ENCODE measurements at regions not wholly inside any gene's neighbourhood (a gene's known extent, or its start where the extent isn't known, plus 50 kb on each side); places are given as distances from the start of the nearest gene placed in this dataset.

DNA sequence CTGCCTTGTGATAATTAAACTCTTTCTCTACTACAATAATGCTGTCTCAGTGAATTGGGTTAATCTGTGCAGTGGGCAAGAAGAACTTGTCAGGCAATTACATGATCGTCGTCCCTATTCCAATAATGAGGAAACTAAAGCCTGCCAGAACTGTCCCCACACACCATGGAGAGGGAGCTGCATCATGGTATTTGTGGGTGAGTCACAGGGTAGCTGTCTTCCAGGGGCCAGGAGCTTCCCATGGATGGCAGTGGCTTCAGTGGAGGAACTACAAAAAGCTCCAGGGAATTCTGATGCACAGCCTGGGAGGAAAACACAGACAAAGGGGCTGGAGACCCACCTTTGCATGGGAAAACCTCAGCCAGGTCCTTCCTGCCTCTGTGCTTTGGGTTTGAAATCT, 83.3 kb upstream of the C16orf82 start:
- H3K36me3 ChIP-seq (ENCODE audit: insufficient read depth, low read length, poor library complexity, severe bottlenecking), result no peaks in the 10 kb centered on the region
- CTCF ChIA-PET, result no interaction called here
- POLR2A ChIA-PET (ENCODE audit: low non-redundant PET), result no interaction called here
- no peaks in the 10 kb centered on the region for H3K9me3 ChIP-seq (ENCODE audit: low read depth, low read length, poor library complexity, severe bottlenecking)
- BruUV-seq (replicated peaks), result no TSS peak
- DNase-seq (ENCODE audit: low spot score), result no peak
- no peak overlapping the region for H3K27ac ChIP-seq (ENCODE audit: low read depth, low read length, poor library complexity, severe bottlenecking)
- no peak overlapping the region for H3K4me3 ChIP-seq (ENCODE audit: low read depth, low read length, poor library complexity, severe bottlenecking)
- no peaks in the 10 kb centered on the region for H3K4me1 ChIP-seq (ENCODE audit: insufficient read depth, low read length, poor library complexity, severe bottlenecking)
- no peak for TF ChIP-seq EZH2 (IDR thresholded peaks at IDR 0.05; ENCODE audit: borderline replicate concordance, low read depth, low read length, poor library complexity, severe bottlenecking)
- TF ChIP-seq, protein P1, sequence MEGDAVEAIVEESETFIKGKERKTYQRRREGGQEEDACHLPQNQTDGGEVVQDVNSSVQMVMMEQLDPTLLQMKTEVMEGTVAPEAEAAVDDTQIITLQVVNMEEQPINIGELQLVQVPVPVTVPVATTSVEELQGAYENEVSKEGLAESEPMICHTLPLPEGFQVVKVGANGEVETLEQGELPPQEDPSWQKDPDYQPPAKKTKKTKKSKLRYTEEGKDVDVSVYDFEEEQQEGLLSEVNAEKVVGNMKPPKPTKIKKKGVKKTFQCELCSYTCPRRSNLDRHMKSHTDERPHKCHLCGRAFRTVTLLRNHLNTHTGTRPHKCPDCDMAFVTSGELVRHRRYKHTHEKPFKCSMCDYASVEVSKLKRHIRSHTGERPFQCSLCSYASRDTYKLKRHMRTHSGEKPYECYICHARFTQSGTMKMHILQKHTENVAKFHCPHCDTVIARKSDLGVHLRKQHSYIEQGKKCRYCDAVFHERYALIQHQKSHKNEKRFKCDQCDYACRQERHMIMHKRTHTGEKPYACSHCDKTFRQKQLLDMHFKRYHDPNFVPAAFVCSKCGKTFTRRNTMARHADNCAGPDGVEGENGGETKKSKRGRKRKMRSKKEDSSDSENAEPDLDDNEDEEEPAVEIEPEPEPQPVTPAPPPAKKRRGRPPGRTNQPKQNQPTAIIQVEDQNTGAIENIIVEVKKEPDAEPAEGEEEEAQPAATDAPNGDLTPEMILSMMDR (conservative IDR thresholded peaks at IDR 0.05; ENCODE audit: low read depth, low read length), result no peak
- intact Hi-C loops (cut with micrococcal nuclease; ENCODE audit: unreplicated experiment), result no loop called here
- H3K27me3 ChIP-seq (replicated peaks; ENCODE audit: insufficient read depth, low read depth, low read length, poor library complexity), result no peaks in the 10 kb centered on the region

DNA sequence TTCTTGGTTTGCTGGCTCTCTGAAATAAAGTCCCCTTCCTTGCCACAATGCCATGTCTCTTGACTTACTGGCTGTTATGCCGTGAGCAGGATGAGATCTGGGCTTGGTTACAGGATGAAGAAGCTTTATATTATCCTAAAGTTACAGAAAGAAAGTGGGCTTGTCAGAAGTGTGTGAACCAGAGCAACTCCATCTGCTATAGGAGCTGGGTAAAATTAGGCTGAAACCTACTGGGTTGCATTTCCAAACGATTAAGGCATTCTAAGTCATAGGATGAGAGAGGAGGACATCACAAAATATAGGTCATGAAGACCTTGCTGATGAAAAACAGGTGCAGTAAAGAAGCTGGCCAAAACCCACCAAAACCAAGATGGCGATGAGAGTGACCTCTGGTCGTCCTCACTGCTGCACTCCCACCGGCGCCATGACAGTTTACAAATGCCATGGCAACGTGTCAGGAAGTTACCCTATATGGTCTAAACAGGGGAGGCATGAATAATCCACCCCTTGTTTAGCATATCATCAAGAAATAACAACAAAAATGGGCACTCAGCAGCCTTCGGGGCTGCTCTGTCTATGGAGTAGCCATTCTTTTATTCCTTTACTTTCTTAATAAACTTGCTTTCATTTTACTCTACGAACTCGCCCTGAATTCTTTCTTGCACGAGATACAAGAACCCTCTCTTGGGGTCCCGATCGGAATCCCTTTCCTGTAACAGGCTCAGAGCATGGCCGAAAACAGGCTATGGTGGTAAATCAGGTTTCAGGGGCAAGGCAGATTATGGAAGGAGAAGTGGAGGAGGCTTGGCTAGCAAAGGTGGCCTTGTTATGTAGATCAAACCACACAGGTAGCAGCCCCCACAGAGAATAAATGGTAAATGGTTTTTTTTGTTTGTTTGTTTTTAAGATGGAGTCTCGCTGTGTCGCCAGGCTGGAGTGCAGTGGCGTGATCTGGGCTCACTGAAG, 81.3 kb upstream of the C16orf82 start:
- H3K9me3 ChIP-seq (ENCODE audit: low read depth, low read length, poor library complexity, severe bottlenecking), result no peaks in the 10 kb centered on the region
- intact Hi-C loops (cut with micrococcal nuclease; ENCODE audit: unreplicated experiment), result no loop called here
- DNase-seq (ENCODE audit: low spot score), result no peak
- no peaks in the 10 kb centered on the region for H3K4me1 ChIP-seq (ENCODE audit: insufficient read depth, low read length, poor library complexity, severe bottlenecking)
- ChIA-PET CTCF (no interaction called here), POLR2A (ENCODE audit: low non-redundant PET) (no interaction called here)
- H3K27me3 ChIP-seq (replicated peaks; ENCODE audit: insufficient read depth, low read depth, low read length, poor library complexity), result no peaks in the 10 kb centered on the region
- H3K4me3 ChIP-seq (ENCODE audit: low read depth, low read length, poor library complexity, severe bottlenecking), result no peak overlapping the region
- TF ChIP-seq, protein P1 (conservative IDR thresholded peaks at IDR 0.05; ENCODE audit: low read depth, low read length), result no peak
- no peak for TF ChIP-seq EZH2 (IDR thresholded peaks at IDR 0.05; ENCODE audit: borderline replicate concordance, low read depth, low read length, poor library complexity, severe bottlenecking)
- H3K36me3 ChIP-seq (ENCODE audit: insufficient read depth, low read length, poor library complexity, severe bottlenecking), result no peaks in the 10 kb centered on the region
- no TSS peak for BruUV-seq (replicated peaks)
- H3K27ac ChIP-seq (ENCODE audit: low read depth, low read length, poor library complexity, severe bottlenecking), result no peak overlapping the region

DNA sequence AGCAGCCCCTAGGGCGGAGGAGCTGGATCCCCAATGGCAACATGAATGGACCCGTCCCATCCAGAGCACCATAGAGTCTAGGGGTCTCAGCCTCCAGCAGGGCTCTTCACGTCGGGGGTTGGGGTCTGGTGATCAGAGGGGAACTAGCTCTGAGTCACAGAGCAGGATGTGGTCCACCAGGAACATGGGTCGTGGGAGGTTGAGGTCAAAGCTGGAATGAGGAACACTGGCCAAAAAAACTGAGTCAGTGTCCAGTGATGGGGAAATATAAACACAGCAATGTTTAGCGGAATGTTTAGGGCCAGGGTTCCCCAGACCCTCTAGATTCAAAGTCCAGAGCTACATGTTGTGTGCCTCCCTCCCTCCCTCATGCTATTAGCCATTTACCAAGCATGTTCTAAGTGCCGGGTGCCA, 79.1 kb upstream of the C16orf82 start:
- POLR2A ChIA-PET (ENCODE audit: low non-redundant PET), result no interaction called here
- H3K27ac ChIP-seq (ENCODE audit: low read depth, low read length, poor library complexity, severe bottlenecking), result no peak overlapping the region

More for the DNA sequence above, 79.1 kb upstream of the C16orf82 start:
- H3K4me1 ChIP-seq (ENCODE audit: insufficient read depth, low read length, poor library complexity, severe bottlenecking), result no peaks in the 10 kb centered on the region
- H3K9me3 ChIP-seq (ENCODE audit: low read depth, low read length, poor library complexity, severe bottlenecking), result no peaks in the 10 kb centered on the region
- no peak overlapping the region for H3K4me3 ChIP-seq (ENCODE audit: low read depth, low read length, poor library complexity, severe bottlenecking)
- no peaks in the 10 kb centered on the region for H3K36me3 ChIP-seq (ENCODE audit: insufficient read depth, low read length, poor library complexity, severe bottlenecking)
- no TSS peak for BruUV-seq (replicated peaks)
- TF ChIP-seq EZH2 (IDR thresholded peaks at IDR 0.05; ENCODE audit: borderline replicate concordance, low read depth, low read length, poor library complexity, severe bottlenecking), result no peak
- TF ChIP-seq, protein P1 (conservative IDR thresholded peaks at IDR 0.05; ENCODE audit: low read depth, low read length), result no peak
- DNase-seq (ENCODE audit: low spot score), result no peak
- intact Hi-C loops (cut with micrococcal nuclease; ENCODE audit: unreplicated experiment), result no loop called here
- no peaks in the 10 kb centered on the region for H3K27me3 ChIP-seq (replicated peaks; ENCODE audit: insufficient read depth, low read depth, low read length, poor library complexity)
- CTCF ChIA-PET, result no interaction called here
